ENCODE measurements at regions not wholly inside any gene's neighbourhood (a gene's known extent, or its start where the extent isn't known, plus 50 kb on each side); places are given as distances from the start of the nearest gene placed in this dataset.

DNA sequence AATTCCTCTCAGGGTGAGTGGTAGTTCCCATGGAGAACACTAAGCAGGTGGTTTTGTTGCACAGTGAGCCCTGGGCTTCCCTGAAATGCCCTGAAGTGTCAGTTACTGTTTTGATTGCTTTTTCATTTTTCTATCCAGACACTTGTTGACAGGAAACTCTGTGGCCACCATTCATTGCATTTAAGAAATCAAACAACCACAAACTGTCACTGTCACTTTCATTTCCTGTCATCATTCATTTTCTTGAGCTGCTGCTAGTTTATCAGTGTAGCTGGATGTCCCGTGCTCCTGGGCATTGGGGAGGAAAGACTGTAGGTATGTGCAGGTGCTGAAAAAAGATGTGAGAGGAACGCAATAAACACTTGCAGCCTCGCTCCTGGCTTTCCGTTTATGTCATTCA is 891.6 kb upstream of the ZEB2 start:
- 89% methylated on average over 4 of the region's 4 CpGs for WGBS
- Histone ChIP-seq H3K27me3 (ENCODE audit: control insufficient read depth in 1 of 2, insufficient read depth in 1 of 2, low read length in 2 of 2) (no peaks in the 10 kb centered on the region), H2BK12ac (ENCODE audit: low read length in 2 of 2) (no peak overlapping the region), H3K79me1 (replicated peaks; ENCODE audit: low read length, poor library complexity, severe bottlenecking) (no peaks in the 10 kb centered on the region), H2AK5ac (ENCODE audit: low read length, severe bottlenecking) (no peak overlapping the region), H2BK15ac (ENCODE audit: low read depth, poor library complexity, severe bottlenecking) (no peak overlapping the region), H3K9me3 (ENCODE audit: control insufficient read depth, low read length) (peaks cover 5% of the 10 kb centered on the region), H4K91ac (ENCODE audit: low read length) (no peak overlapping the region), H2BK120ac (ENCODE audit: low read depth, low read length) (no peak overlapping the region), H3K9ac (ENCODE audit: low read length) (no peak overlapping the region), H3K14ac (ENCODE audit: low read length in 2 of 2) (no peak overlapping the region), H3K4me1 (ENCODE audit: control insufficient read depth, insufficient read depth, low read depth, low read length) (no peaks in the 10 kb centered on the region), H2BK5ac (ENCODE audit: low read depth, low read length, poor library complexity, severe bottlenecking) (no peak overlapping the region), H3K36me3 (ENCODE audit: control insufficient read depth in 1 of 2, insufficient read depth in 2 of 2, low read depth in 1 of 2, low read length in 2 of 2) (no peaks in the 10 kb centered on the region), H2AFZ (ENCODE audit: low read depth, low read length) (no peak overlapping the region), H3K4ac (ENCODE audit: low read depth in 1 of 2, low read length in 2 of 2) (no peak overlapping the region), H3K4me3 (ENCODE audit: insufficient read depth in 1 of 2, low read depth in 1 of 2, low read length in 2 of 2) (no peak overlapping the region), H3K23ac (ENCODE audit: low read length in 2 of 2) (no peak overlapping the region), H3K4me2 (ENCODE audit: low read length, poor library complexity, severe bottlenecking) (no peak overlapping the region), H4K8ac (ENCODE audit: low read length) (no peak overlapping the region), H3K18ac (ENCODE audit: low read depth in 1 of 2, low read length in 2 of 2) (no peak overlapping the region), H3K27ac (ENCODE audit: low read length, poor library complexity, severe bottlenecking) (no peak overlapping the region)
- no peak for DNase-seq

DNA sequence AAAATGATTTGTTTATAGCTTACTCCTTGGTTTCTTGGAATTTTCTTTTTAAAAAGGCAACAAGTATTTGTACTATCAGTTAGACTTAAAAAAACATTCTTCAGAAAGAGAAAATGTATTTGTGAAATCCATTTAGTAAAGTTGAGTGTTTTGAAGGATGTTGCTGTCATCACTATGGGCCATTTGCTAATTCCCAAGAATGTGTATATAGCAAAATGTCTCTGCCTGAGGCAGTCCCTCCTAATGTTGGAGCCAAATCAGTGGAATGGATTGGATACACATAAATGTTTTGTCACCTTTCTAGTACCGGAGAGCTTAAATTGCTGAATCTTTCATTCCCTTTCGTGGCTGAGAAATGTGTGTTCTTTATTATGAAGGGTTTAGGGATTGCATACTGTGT is 890.2 kb upstream of the ZEB2 start:
- Histone ChIP-seq H3K4me3 (ENCODE audit: insufficient read depth in 1 of 2, low read depth in 1 of 2, low read length in 2 of 2) (no peak overlapping the region), H3K4me1 (ENCODE audit: control insufficient read depth, insufficient read depth, low read depth, low read length) (no peaks in the 10 kb centered on the region), H2AFZ (ENCODE audit: low read depth, low read length) (no peak overlapping the region), H2BK15ac (ENCODE audit: low read depth, poor library complexity, severe bottlenecking) (no peak overlapping the region), H4K91ac (ENCODE audit: low read length) (no peak overlapping the region), H3K9ac (ENCODE audit: low read length) (no peak overlapping the region), H2BK12ac (ENCODE audit: low read length in 2 of 2) (no peak overlapping the region), H4K8ac (ENCODE audit: low read length) (no peak overlapping the region), H2BK120ac (ENCODE audit: low read depth, low read length) (no peak overlapping the region), H3K27me3 (ENCODE audit: control insufficient read depth in 1 of 2, insufficient read depth in 1 of 2, low read length in 2 of 2) (no peaks in the 10 kb centered on the region), H2BK5ac (ENCODE audit: low read depth, low read length, poor library complexity, severe bottlenecking) (no peak overlapping the region), H3K23ac (ENCODE audit: low read length in 2 of 2) (no peak overlapping the region), H3K9me3 (ENCODE audit: control insufficient read depth, low read length) (no peaks in the 10 kb centered on the region), H3K14ac (ENCODE audit: low read length in 2 of 2) (no peak overlapping the region), H3K36me3 (ENCODE audit: control insufficient read depth in 1 of 2, insufficient read depth in 2 of 2, low read depth in 1 of 2, low read length in 2 of 2) (no peaks in the 10 kb centered on the region), H3K4me2 (ENCODE audit: low read length, poor library complexity, severe bottlenecking) (no peak overlapping the region), H3K18ac (ENCODE audit: low read depth in 1 of 2, low read length in 2 of 2) (no peak overlapping the region), H3K27ac (ENCODE audit: low read length, poor library complexity, severe bottlenecking) (no peak overlapping the region), H2AK5ac (ENCODE audit: low read length, severe bottlenecking) (no peak overlapping the region), H3K79me1 (replicated peaks; ENCODE audit: low read length, poor library complexity, severe bottlenecking) (no peaks in the 10 kb centered on the region), H3K4ac (ENCODE audit: low read depth in 1 of 2, low read length in 2 of 2) (no peak overlapping the region)
- 100% methylated on average over 2 of the region's 2 CpGs for WGBS
- DNase-seq: no peak

GRCh38 chr2:145408980-145409379 is 889.1 kb upstream of the ZEB2 start:
- Histone ChIP-seq H3K9ac (ENCODE audit: low read length) (no peak overlapping the region), H3K27ac (ENCODE audit: low read length, poor library complexity, severe bottlenecking) (no peak overlapping the region), H4K91ac (ENCODE audit: low read length) (no peak overlapping the region), H2AFZ (ENCODE audit: low read depth, low read length) (no peak overlapping the region), H3K4me3 (ENCODE audit: insufficient read depth in 1 of 2, low read depth in 1 of 2, low read length in 2 of 2) (no peak overlapping the region), H3K36me3 (ENCODE audit: control insufficient read depth in 1 of 2, insufficient read depth in 2 of 2, low read depth in 1 of 2, low read length in 2 of 2) (no peaks in the 10 kb centered on the region), H2BK120ac (ENCODE audit: low read depth, low read length) (no peak overlapping the region), H2BK5ac (ENCODE audit: low read depth, low read length, poor library complexity, severe bottlenecking) (no peak overlapping the region), H3K4ac (ENCODE audit: low read depth in 1 of 2, low read length in 2 of 2) (no peak overlapping the region), H4K8ac (ENCODE audit: low read length) (no peak overlapping the region), H2BK15ac (ENCODE audit: low read depth, poor library complexity, severe bottlenecking) (no peak overlapping the region), H2BK12ac (ENCODE audit: low read length in 2 of 2) (no peak overlapping the region), H3K27me3 (ENCODE audit: control insufficient read depth in 1 of 2, insufficient read depth in 1 of 2, low read length in 2 of 2) (no peaks in the 10 kb centered on the region), H3K79me1 (replicated peaks; ENCODE audit: low read length, poor library complexity, severe bottlenecking) (no peaks in the 10 kb centered on the region), H3K18ac (ENCODE audit: low read depth in 1 of 2, low read length in 2 of 2) (no peak overlapping the region), H3K9me3 (ENCODE audit: control insufficient read depth, low read length) (no peaks in the 10 kb centered on the region), H2AK5ac (ENCODE audit: low read length, severe bottlenecking) (no peak overlapping the region), H3K4me2 (ENCODE audit: low read length, poor library complexity, severe bottlenecking) (no peak overlapping the region), H3K4me1 (ENCODE audit: control insufficient read depth, insufficient read depth, low read depth, low read length) (no peaks in the 10 kb centered on the region), H3K14ac (ENCODE audit: low read length in 2 of 2) (no peak overlapping the region), H3K23ac (ENCODE audit: low read length in 2 of 2) (no peak overlapping the region)
- DNase-seq: peak; percentile 11

DNA sequence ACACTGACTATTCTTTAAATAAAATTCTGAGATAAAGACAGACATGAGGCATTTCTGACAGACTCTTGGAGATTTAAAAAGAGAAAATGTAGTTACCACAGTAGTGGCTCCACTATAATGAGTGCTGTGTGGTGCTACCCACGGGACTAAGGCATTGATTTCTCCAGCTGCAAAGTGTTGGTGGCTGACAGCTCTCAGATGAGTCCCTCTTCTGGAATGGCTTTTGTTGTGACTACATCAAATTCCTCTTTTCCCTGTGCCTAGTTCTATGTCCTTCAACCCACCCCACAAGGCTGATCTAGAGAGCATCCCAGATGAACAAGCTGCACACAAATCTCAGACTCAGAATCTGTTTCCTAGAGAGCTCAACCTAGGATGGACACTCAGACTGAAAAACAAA is 884.8 kb upstream of the ZEB2 start:
- DNase-seq: peak; percentile 30
- H3K36me3 ChIP-seq (ENCODE audit: control insufficient read depth in 1 of 2, insufficient read depth in 2 of 2, low read depth in 1 of 2, low read length in 2 of 2): no peaks in the 10 kb centered on the region

More for the DNA sequence above, 884.8 kb upstream of the ZEB2 start:
- H3K4me3 ChIP-seq (ENCODE audit: insufficient read depth in 1 of 2, low read depth in 1 of 2, low read length in 2 of 2): no peak overlapping the region
- no peaks in the 10 kb centered on the region for H3K9me3 ChIP-seq (ENCODE audit: control insufficient read depth, low read length)
- no peak overlapping the region for H3K14ac ChIP-seq (ENCODE audit: low read length in 2 of 2)
- no peak overlapping the region for H3K4ac ChIP-seq (ENCODE audit: low read depth in 1 of 2, low read length in 2 of 2)
- no peak overlapping the region for H2BK120ac ChIP-seq (ENCODE audit: low read depth, low read length)
- H3K4me2 ChIP-seq (ENCODE audit: low read length, poor library complexity, severe bottlenecking): no peak overlapping the region
- no peak overlapping the region for H2BK12ac ChIP-seq (ENCODE audit: low read length in 2 of 2)
- H3K79me1 ChIP-seq (replicated peaks; ENCODE audit: low read length, poor library complexity, severe bottlenecking): no peaks in the 10 kb centered on the region
- H2BK15ac ChIP-seq (ENCODE audit: low read depth, poor library complexity, severe bottlenecking): no peak overlapping the region
- H2BK5ac ChIP-seq (ENCODE audit: low read depth, low read length, poor library complexity, severe bottlenecking): no peak overlapping the region
- H2AFZ ChIP-seq (ENCODE audit: low read depth, low read length): no peak overlapping the region
- no peaks in the 10 kb centered on the region for H3K27me3 ChIP-seq (ENCODE audit: control insufficient read depth in 1 of 2, insufficient read depth in 1 of 2, low read length in 2 of 2)
- H3K23ac ChIP-seq (ENCODE audit: low read length in 2 of 2): no peak overlapping the region
- H3K4me1 ChIP-seq (ENCODE audit: control insufficient read depth, insufficient read depth, low read depth, low read length): no peaks in the 10 kb centered on the region
- 38% methylated on average over 1 of the region's 1 CpG for WGBS
- H4K91ac ChIP-seq (ENCODE audit: low read length): no peak overlapping the region
- H2AK5ac ChIP-seq (ENCODE audit: low read length, severe bottlenecking): no peak overlapping the region
- H4K8ac ChIP-seq (ENCODE audit: low read length): no peak overlapping the region
- no peak overlapping the region for H3K27ac ChIP-seq (ENCODE audit: low read length, poor library complexity, severe bottlenecking)
- peak overlapping the region in 1 of 2 experiments; percentile 11 for H3K18ac ChIP-seq (ENCODE audit: low read depth in 1 of 2, low read length in 2 of 2)
- H3K9ac ChIP-seq (ENCODE audit: low read length): no peak overlapping the region
